ENCODE measurements at regions not wholly inside any gene's neighbourhood (a gene's known extent, or its start where the extent isn't known, plus 50 kb on each side); places are given as distances from the start of the nearest gene placed in this dataset.
"Not testable (repeated sequence)": the region's sequence is repeated elsewhere in the genome, so short reads cannot be mapped to it uniquely, and the experiment has no call there.

DNA sequence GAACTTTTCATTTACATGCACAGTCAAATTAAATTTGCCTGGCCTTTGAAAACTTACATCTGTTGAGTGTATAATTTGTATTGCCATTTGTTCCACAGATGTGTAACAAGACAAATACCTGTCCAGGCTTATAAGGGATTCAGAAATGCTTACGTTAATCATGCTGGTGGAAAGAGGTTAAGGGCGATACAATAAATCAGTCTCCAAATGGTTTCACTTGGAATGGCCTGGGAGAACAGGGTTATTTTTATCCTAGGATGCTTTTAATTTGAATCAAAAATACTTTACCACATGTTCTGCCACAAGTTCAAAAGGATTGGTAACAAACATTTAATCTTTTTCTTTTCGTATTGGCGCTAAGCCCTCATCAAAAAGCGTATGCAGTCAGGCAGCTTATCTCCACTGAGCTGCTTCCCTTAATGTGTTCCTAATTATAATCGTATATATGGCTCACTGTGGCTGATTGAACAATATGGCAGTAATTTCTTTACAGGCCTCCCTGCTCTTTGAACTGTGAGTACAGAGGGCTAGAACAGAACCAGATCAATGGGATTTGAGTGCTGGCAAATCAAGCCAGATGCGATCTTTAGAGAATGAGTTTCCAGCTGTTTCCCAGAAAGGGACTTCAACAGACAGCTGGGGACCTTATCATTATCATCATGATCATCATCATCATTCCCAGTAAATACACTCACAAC is 425.7 kb downstream of the SPRY2 start:
- ATAC-seq (no peak), DNase-seq (ENCODE audit: missing footprints) (no peak)
- intact Hi-C loops (cut with DNase I), result no loop called here

- DNase-seq (ENCODE audit: missing footprints) (no peak), ATAC-seq (no peak)
- intact Hi-C loops (cut with DNase I), result no loop called here
These were observed 427.6 kb downstream of the SPRY2 start for GRCh38 chr13:79913141-79913827.

DNA sequence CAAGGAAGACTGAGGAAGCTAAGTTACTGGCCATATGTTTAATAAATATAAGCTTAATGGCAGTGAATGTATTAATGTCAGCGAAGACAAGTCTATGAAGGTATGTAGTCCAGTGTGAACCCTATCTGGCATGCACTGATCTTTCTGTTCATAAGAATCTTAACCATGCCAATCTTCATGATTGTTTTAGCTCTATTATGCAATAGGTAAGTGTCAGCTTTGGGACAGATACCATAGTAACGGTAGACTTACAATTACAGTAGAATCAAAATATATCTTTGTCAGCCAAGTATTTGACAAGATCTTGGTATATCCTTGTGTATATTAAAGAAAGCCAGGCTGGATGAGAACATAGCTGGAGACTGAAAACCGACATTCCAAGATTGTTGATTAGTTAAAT is 428.5 kb downstream of the SPRY2 start:
- DNase-seq (ENCODE audit: missing footprints), result no peak
- intact Hi-C loops (cut with DNase I), result no loop called here
- no peak for ATAC-seq

DNA sequence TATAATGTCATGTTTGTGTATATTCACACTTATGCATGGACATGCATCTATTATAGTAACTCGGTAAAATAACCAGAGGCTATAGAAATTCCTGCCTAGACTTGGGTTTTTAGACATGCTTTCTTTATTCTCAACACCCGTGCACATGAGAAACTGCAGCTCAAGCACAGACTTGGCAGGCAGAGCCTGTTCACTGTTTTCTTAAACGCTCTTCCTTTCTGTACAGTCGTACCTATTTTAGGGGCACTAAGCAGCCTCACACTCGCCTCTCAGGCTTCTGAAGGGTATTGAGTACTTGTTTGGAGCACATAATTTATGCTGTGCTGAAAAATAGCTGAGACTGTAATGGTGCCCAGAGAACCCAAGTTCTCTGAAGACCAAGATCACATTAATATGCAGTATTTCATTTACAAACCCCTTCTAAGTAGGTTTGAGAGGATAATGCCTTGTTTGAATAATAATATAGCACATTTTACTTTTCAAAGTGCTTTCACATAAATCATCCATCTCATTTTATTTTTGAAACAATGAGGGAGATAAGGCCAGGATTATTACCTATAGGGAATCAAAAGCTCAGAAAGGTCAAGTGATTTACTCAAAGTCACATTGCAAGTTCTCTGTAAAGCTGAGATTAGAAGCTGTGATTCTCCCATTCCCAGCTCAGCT is 429.9 kb downstream of the SPRY2 start:
- intact Hi-C loops (cut with DNase I), result no loop called here
- no peak for DNase-seq (ENCODE audit: missing footprints)

GRCh38 chr13:79909644-79910043 is 428.7 kb downstream of the NDFIP2 start:
- intact Hi-C loops (cut with DNase I), result loop anchor here (10.0 kb wide), 1 partner anchor 225 kb away; no protein-coding TSS in a partner anchor
- no peak for DNase-seq (ENCODE audit: missing footprints)

More for the DNA sequence above, 429.9 kb downstream of the SPRY2 start:
- no peak for ATAC-seq

GRCh38 chr13:79908381-79908780 is 427.4 kb downstream of the NDFIP2 start:
- DNase-seq (ENCODE audit: missing footprints), result no peak
- no peak for ATAC-seq
- intact Hi-C loops (cut with DNase I), result loop anchor here (10.0 kb wide), 1 partner anchor 226 kb away; no protein-coding TSS in a partner anchor

More at GRCh38 chr13:79909644-79910043, 428.7 kb downstream of the NDFIP2 start:
- no peak for ATAC-seq

- DNase-seq (ENCODE audit: missing footprints) (no peak), ATAC-seq (no peak)
- intact Hi-C loops (cut with DNase I), result loop anchor here (10.0 kb wide), 1 partner anchor 227 kb away; no protein-coding TSS in a partner anchor
These were observed 426.6 kb downstream of the NDFIP2 start for GRCh38 chr13:79907527-79907926.

DNA sequence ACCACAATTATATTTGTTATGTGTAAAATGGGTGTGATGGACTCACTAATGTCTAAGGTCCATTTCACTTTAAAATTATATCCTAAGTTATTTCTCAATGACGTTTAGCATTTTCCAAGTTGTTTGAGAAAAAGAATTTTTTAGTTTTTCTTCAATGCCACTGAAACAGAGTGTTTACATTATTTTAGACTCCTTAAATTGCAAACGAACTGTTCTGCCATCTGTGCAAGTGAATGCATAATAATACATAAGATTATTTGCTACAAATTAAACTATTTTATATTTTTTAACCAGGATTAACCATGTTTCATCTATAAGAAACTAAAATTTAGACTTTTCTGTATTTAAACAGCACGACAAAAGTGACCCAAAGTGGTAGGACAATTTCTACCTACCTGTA is 425.4 kb downstream of the NDFIP2 start:
- ATAC-seq (no peak), DNase-seq (ENCODE audit: missing footprints) (no peak)
- intact Hi-C loops (cut with DNase I), result loop anchor here (10.0 kb wide), 1 partner anchor 228 kb away; no protein-coding TSS in a partner anchor

- ATAC-seq (no peak), DNase-seq (ENCODE audit: missing footprints) (no peak)
- intact Hi-C loops (cut with DNase I), result loop anchor here (10.0 kb wide), 1 partner anchor 230 kb away; no protein-coding TSS in a partner anchor
These were observed 424.1 kb downstream of the NDFIP2 start for GRCh38 chr13:79905018-79905417.

DNA sequence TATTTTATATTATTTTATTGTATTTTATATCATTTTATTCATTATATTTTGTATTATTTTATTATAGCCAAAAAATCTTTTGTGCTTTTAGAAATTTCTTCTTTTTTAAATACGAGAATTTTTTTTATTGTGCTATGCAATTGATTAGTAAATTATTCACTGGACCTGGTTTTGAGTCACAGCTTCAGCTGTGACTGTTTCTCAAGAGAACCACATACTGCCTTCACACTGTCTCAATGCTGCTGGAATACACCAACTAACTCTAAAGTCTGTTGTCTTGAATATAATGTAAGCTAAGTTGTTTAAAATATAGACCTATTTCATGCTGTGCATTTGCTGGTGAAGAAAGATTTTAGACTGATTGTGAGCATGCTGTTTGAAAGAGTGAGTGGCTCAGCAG is 423.6 kb downstream of the NDFIP2 start:
- DNase-seq (ENCODE audit: missing footprints), result no peak
- intact Hi-C loops (cut with DNase I), result loop anchor here (10.0 kb wide), 1 partner anchor 230 kb away; no protein-coding TSS in a partner anchor
- no peak for ATAC-seq

DNA sequence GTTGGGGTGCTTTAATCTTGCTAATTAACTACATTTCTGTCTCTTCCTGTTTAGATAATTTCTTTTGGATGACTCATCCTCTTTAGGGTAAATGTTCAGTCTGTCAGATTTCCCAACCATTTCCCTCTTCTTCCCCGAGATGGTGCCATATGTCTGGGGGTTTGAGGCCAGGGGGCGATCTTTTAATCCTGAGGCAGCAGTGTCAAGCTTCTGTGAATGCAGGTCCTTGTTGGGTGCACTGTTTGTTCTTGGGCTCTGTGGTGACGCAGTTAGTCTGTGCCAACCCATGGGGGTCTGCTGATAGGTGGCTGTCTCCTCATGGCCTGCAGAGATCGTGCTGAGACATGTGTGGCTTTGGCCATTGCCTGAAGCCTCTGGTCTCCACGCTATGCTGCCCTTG is 420.4 kb downstream of the NDFIP2 start:
- intact Hi-C loops (cut with DNase I), result loop anchor here (10.0 kb wide), 1 partner anchor 233 kb away; no protein-coding TSS in a partner anchor

GRCh38 chr13:79900356-79900755 is 419.4 kb downstream of the NDFIP2 start:
- intact Hi-C loops (cut with DNase I), result loop anchor here (10.0 kb wide), 1 partner anchor 234 kb away; no protein-coding TSS in a partner anchor
- DNase-seq (ENCODE audit: missing footprints) (no peak), ATAC-seq (no peak)

More for the DNA sequence above, 420.4 kb downstream of the NDFIP2 start:
- ATAC-seq (no peak), DNase-seq (ENCODE audit: missing footprints) (no peak)

- DNase-seq (ENCODE audit: missing footprints), result no peak
- intact Hi-C loops (cut with DNase I), result no loop called here
- no peak for ATAC-seq
These were observed 418.0 kb downstream of the NDFIP2 start for GRCh38 chr13:79898996-79899395.

- intact Hi-C loops (cut with DNase I), result no loop called here
- no peak for ATAC-seq
- DNase-seq (ENCODE audit: missing footprints), result no peak
These were observed 417.4 kb downstream of the NDFIP2 start for GRCh38 chr13:79898202-79898826.

DNA sequence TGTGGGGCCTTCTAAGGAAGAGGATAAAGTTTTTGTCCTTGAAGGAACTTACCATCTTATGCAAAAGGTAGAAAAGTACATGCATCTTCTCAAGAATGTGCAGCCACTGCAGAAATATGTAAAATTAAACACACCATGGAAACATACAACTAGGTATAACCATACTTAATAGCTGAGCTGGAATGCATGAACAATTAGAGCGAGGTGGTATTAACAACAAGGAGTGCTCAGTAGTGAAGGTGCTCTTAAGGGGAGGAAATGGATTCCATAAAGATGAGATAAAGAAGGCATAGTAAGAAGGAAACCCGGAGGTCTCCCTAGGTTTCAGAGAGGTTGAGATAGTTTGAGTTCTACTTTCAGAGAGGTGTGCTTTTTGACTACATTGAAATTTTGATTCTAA is 415.9 kb downstream of the NDFIP2 start:
- intact Hi-C loops (cut with DNase I), result no loop called here
- ATAC-seq, result no peak

DNA sequence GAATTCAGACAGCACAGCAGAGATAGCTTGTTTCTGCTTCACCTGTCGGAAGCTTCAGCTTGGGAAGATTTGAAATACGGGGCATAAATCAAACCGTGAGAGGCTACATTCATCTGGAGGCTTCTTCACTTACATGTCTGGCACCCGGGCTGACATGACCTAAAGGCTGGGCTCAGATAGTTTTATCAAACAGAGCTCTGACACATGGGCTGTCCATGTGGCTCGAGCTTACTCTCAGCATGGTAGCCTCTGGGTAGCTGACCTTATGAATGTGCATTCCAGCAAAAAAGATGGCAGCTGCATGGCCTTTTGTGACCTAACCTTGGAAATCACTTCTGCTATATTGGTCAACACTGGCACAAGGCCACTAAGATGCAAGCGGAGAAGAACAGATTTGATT is 414.5 kb downstream of the NDFIP2 start:
- ATAC-seq, result no peak
- no peak for DNase-seq (ENCODE audit: missing footprints)
- intact Hi-C loops (cut with DNase I), result no loop called here

More for the DNA sequence above, 415.9 kb downstream of the NDFIP2 start:
- no peak for DNase-seq (ENCODE audit: missing footprints)

DNA sequence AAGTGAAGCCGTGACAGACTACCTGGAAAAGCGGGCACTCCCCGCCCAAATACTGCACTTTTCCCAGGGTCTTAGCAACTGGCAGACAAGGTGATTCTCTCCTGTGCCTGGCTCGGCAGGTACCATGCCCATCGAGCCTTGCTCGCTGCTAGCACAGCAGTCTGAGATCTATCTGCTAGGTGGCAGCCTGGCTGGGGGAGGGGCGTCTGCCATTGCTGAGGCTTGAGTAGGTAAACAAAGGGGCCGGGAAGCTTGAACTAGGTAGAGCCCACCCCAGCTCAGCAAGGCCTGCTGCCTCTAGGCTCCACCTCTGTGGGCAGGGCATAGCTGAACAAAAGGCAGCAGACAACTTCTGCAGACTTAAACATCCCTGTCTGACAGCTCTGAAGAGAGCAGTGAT is 406.3 kb downstream of the NDFIP2 start:
- intact Hi-C loops (cut with DNase I); DNase-seq (ENCODE audit: missing footprints); ATAC-seq: not testable (repeated sequence)

GRCh38 chr13:79886601-79887000 is 405.6 kb downstream of the NDFIP2 start:
- intact Hi-C loops (cut with DNase I), result no loop called here
- ATAC-seq (no peak), DNase-seq (ENCODE audit: missing footprints) (no peak)

DNA sequence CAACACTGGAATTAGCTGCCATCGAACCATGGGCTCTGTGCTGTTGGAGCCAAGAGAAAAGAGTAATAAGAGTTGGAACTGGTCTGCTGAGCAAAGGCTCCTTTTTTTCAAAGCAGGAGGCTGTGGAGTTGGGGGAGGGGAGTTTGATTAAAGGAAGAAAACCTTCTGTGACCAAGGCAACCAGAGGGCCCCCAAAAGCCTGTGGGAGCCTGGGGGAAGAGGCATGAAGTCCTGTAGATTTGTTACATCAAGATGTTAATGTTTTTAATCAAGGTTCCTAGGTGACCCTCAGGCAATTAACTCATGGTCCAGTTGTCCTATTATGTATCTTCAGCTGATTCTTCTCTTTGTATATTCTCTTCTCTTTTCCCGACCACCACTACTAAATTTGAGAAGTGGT is 403.9 kb downstream of the NDFIP2 start:
- no peak for ATAC-seq
- DNase-seq (ENCODE audit: missing footprints), result no peak
- intact Hi-C loops (cut with DNase I), result no loop called here
